Endothelial cell of hepatic sinusoid (primary cell): ENCODE measurements at regions not wholly inside any gene's neighbourhood (a gene's known extent, or its start where the extent isn't known, plus 50 kb on each side); places are given as distances from the start of the nearest gene placed in this dataset.

Experiments used
- in situ Hi-C: cut with HindIII; loops from 2 replicates; pipeline ENCODE4 v1.10.0; 2017; ENCODE audit warnings: low sequenced_read_pairs

DNA sequence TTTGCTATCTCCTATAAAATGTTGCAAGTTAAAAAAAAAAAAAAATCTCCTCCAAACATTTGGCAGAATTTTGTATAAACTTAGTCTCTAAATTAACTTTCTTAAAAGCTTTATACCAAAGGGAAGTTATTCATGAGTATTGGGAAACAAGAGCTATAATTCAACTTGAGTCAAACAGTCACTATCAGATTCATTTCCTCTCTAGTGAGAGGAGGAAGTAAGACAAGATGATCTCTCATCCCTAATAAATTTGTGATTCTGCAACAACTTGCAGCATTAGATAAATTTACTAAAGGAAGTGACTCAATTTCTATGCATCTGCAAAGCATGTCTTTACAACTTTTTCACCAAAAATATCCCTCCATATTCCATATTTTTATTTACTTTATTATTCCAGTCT lies 135.4 kb upstream of the GNPDA2 start:
- in situ Hi-C loops: loop anchor here (5.0 kb wide), 1 partner anchor 106 kb away; no protein-coding TSS in a partner anchor

DNA sequence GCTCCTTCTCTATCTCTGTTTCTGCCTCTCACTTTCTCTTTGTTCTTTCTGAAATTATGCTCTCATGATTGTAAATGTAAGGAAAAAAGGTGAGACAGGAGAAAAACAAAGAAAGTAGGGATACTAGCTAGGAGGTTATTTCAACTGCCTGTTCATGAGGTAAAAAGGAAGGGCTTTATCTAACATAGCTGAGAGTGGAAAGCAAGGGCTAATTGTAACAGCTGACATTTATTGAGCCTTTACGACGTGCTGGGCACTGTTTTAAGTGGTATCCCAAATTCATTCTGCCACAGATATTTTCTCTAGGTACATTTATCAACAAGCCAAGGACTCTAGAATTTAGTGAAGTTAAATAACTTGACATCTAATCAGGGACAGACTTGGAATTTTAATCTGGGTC lies 133.1 kb upstream of the GNPDA2 start:
- in situ Hi-C loops: no loop called here

DNA sequence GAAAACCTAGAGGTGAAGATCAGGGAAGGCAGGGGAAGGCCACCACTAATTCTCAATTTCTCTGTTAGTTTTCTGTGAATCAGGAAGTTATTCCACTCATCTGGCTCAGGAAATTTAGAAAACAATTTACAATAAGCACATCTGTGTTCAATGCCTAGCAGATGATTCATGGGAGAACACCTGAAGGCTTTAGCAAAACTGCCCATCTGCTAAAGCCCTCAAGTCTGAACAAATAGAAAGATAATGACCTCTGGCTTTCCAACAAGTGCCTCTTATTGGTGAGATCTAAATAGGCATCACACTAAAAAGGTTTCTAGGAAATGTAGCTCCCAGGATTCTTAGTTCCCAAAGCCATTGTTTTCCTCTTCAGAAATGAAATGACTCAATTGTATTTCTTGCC lies 122.1 kb upstream of the GNPDA2 start:
- in situ Hi-C loops: no loop called here

GRCh38 chr4:44845993-44846392 lies 119.6 kb upstream of the GNPDA2 start:
- in situ Hi-C loops: no loop called here

DNA sequence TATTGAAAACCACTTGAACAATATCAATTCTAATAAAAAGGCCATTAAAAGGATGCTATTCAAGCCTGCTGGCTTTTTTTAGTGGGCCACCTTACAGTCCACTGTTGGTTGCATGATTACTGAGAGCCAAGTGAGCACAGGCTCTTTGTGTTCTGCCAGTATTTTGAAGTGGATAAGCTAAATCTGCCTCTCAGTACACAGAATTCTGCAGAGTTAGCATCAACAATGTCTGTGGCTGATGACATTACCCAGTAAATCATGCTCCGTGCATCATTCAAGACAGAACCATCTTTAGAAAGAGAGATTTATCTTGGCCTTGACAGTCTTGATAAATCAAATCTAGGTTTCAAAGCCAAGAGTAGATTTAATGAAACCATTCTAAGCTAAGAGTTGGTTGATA lies 119.0 kb upstream of the GNPDA2 start:
- in situ Hi-C loops: no loop called here

GRCh38 chr4:44842531-44842930 lies 116.2 kb upstream of the GNPDA2 start:
- in situ Hi-C loops: loop anchor here (5.0 kb wide), 1 partner anchor 35 kb away; no protein-coding TSS in a partner anchor

GRCh38 chr4:44817930-44818329 lies 91.6 kb upstream of the GNPDA2 start:
- in situ Hi-C loops: no loop called here

- in situ Hi-C loops: loop anchor here (5.0 kb wide), 1 partner anchor 36 kb away; no protein-coding TSS in a partner anchor
Measured at GRCh38 chr4:44806071-44806470, 79.7 kb upstream of the GNPDA2 start.

- in situ Hi-C loops: no loop called here
Measured at GRCh38 chr4:44804301-44804700, 77.9 kb upstream of the GNPDA2 start.

DNA sequence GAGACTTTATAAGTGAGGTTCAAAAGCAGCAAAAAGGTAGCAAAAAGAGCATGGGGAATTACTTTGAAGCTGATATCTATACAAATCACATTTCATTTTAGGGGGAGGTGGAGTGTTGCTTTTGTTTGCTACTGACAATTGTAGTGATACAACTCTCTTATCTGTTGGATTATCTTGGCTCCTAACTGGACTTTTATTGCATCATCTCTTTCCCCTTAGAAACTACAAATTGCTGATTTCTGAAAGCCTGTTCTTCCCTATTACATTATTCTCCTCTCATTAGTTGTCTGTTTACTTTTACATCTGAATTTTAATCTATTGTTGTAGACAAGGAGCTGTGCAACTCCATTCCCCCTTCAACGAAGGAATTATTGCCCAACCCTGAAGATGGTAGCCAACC lies 75.0 kb upstream of the GNPDA2 start:
- in situ Hi-C loops: no loop called here

GRCh38 chr4:44791831-44792230 lies 65.5 kb upstream of the GNPDA2 start:
- in situ Hi-C loops: no loop called here

- in situ Hi-C loops: no loop called here
Measured at GRCh38 chr4:44777115-44777514, 50.8 kb upstream of the GNPDA2 start.
